Neural crest cell (in vitro differentiated cells): ENCODE measurements at regions not wholly inside any gene's neighbourhood (a gene's known extent, or its start where the extent isn't known, plus 50 kb on each side); places are given as distances from the start of the nearest gene placed in this dataset.

Experiments used
- DNase-seq: peaks from one replicate; pipeline ENCODE4 v3.0.0; 2021; ENCODE audit warnings: low read depth, mixed read lengths, low spot score
- H3K27ac Mint-ChIP-seq: one replicate; pipeline ENCODE4 v1.8.0; 2021; ENCODE audit warnings: mild to moderate bottlenecking, mixed read lengths; ENCODE audit not compliant: unreplicated experiment
- H3K27me3 Mint-ChIP-seq: 2 replicates; pipeline ENCODE4 v1.8.0; 2021; ENCODE audit warnings: low read depth, mild to moderate bottlenecking, mixed read lengths
- H3K36me3 Mint-ChIP-seq: 2 replicates; pipeline ENCODE4 v1.8.0; 2021; ENCODE audit warnings: low read depth, mild to moderate bottlenecking, mixed read lengths
- H3K4me1 Mint-ChIP-seq: 2 replicates; pipeline ENCODE4 v1.8.0; 2021; ENCODE audit warnings: mixed read lengths
- H3K4me3 Mint-ChIP-seq: one replicate; pipeline ENCODE4 v1.8.0; 2021; ENCODE audit warnings: mild to moderate bottlenecking, mixed read lengths
- H3K9me3 Mint-ChIP-seq: 2 replicates; pipeline ENCODE4 v1.8.0; 2021; ENCODE audit warnings: mixed read lengths
- CTCF ChIP-seq: fragments of 200-600 bp; sonication (generic); conservative IDR thresholded peaks from 2 replicates; pipeline ENCODE4 v1.5.0; 2021; ENCODE audit warnings: antibody characterized with exemption, mild to moderate bottlenecking

GRCh38 chr2:60359569-60359968, 193.9 kb downstream of the BCL11A start:
- H3K27ac Mint-ChIP-seq: no peak overlapping the region
- H3K4me3 Mint-ChIP-seq: no peak overlapping the region
- DNase-seq: no peak
- peaks cover 8% of the 10 kb centered on the region for H3K9me3 Mint-ChIP-seq
- no peaks in the 10 kb centered on the region for H3K27me3 Mint-ChIP-seq
- no peaks in the 10 kb centered on the region for H3K36me3 Mint-ChIP-seq
- H3K4me1 Mint-ChIP-seq: peaks cover 12% of the 10 kb centered on the region
- no peak for TF ChIP-seq CTCF

GRCh38 chr2:60358476-60358875, 195.0 kb downstream of the BCL11A start:
- no peak for DNase-seq
- Mint-ChIP-seq H3K36me3 (no peaks in the 10 kb centered on the region), H3K4me3 (no peak overlapping the region), H3K27me3 (no peaks in the 10 kb centered on the region), H3K9me3 (peaks cover 8% of the 10 kb centered on the region), H3K27ac (peak overlapping the region; percentile 43), H3K4me1 (peaks cover 9% of the 10 kb centered on the region)
- TF ChIP-seq CTCF: no peak

GRCh38 chr2:60357996-60358395, 195.5 kb downstream of the BCL11A start:
- Mint-ChIP-seq H3K27me3 (no peaks in the 10 kb centered on the region), H3K4me1 (peaks cover 14% of the 10 kb centered on the region), H3K36me3 (no peaks in the 10 kb centered on the region), H3K4me3 (no peak overlapping the region), H3K27ac (no peak overlapping the region), H3K9me3 (peaks cover 8% of the 10 kb centered on the region)
- TF ChIP-seq CTCF: no peak
- DNase-seq: no peak

GRCh38 chr2:60356346-60356745, 197.1 kb downstream of the BCL11A start:
- Mint-ChIP-seq H3K27me3 (no peaks in the 10 kb centered on the region), H3K4me3 (no peak overlapping the region), H3K9me3 (peaks cover 5% of the 10 kb centered on the region), H3K4me1 (peaks cover 15% of the 10 kb centered on the region), H3K27ac (no peak overlapping the region), H3K36me3 (no peaks in the 10 kb centered on the region)
- TF ChIP-seq CTCF: no peak
- no peak for DNase-seq

- no peak overlapping the region for H3K27ac Mint-ChIP-seq
- no peak for DNase-seq
- no peaks in the 10 kb centered on the region for H3K27me3 Mint-ChIP-seq
- no peak overlapping the region for H3K4me3 Mint-ChIP-seq
- H3K9me3 Mint-ChIP-seq: peaks cover 5% of the 10 kb centered on the region
- peaks cover 15% of the 10 kb centered on the region for H3K4me1 Mint-ChIP-seq
- no peak for TF ChIP-seq CTCF
- no peaks in the 10 kb centered on the region for H3K36me3 Mint-ChIP-seq
These were observed 197.6 kb downstream of the BCL11A start for GRCh38 chr2:60355849-60356261.

GRCh38 chr2:60354713-60355112, 198.7 kb downstream of the BCL11A start:
- Mint-ChIP-seq H3K4me1 (peaks cover 15% of the 10 kb centered on the region), H3K4me3 (no peak overlapping the region), H3K36me3 (no peaks in the 10 kb centered on the region), H3K9me3 (peaks cover under 1% of the 10 kb centered on the region), H3K27ac (no peak overlapping the region), H3K27me3 (no peaks in the 10 kb centered on the region)
- no peak for DNase-seq
- TF ChIP-seq CTCF: no peak
